ENCODE measurements at regions not wholly inside any gene's neighbourhood (a gene's known extent, or its start where the extent isn't known, plus 50 kb on each side); places are given as distances from the start of the nearest gene placed in this dataset.

- Histone ChIP-seq H3K36me3 (ENCODE audit: control insufficient read depth in 1 of 2, insufficient read depth in 2 of 2, low read length in 2 of 2) (no peaks in the 10 kb centered on the region), H3K9me3 (ENCODE audit: control insufficient read depth in 1 of 2, low read length in 2 of 2) (no peaks in the 10 kb centered on the region), H3K4me3 (ENCODE audit: low read depth in 1 of 2, low read length in 2 of 2) (no peak overlapping the region), H3K4me1 (ENCODE audit: control insufficient read depth in 1 of 2, insufficient read depth in 2 of 2, low read length in 2 of 2) (no peaks in the 10 kb centered on the region), H3K27ac (ENCODE audit: low read depth, low read length) (no peak overlapping the region), H3K9ac (ENCODE audit: low read depth in 1 of 2, low read length in 2 of 2) (no peak overlapping the region), H3K27me3 (ENCODE audit: control insufficient read depth in 1 of 2, insufficient read depth in 2 of 2, low read length in 2 of 2) (no peaks in the 10 kb centered on the region)
Measured at GRCh38 chr22:48691431-48691851, 1136.2 kb downstream of the BRD1 start.

DNA sequence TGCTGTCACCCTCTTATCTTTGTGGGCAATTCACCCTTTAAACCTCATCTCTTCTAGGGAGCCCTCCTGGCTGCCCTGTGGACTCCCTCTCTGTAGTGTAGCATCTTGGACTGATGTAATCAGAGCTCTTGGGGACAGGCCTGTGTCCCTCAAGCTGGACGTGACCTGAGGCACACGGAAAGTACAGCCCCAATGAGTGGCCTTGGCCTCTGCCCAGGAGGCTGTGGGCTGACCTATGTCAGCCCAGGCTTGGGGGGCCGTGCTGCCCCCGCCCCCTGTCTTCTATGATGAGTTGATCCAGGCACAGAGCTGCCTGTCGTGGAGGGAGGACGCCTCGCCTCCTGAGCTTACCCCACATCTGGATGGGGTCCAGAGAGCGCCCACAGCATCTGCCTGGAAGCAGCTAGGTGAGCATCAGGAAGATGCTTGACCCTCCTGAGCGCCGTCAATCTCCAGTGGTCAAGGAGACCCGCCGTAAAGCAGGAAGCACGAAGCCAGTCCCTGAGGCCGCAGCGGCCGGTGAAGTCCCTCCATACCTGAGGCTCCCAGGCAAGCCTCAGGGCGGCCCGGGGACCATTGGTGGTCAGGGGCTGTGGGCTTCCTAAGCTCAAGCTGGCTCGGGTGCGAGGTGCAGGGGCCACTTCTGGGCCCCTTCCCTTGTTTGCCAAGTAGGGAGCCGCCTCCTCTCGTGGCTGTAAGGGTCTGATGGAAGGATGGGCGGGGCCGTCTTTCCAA is 1136.9 kb downstream of the BRD1 start:
- no peaks in the 10 kb centered on the region for H3K27me3 ChIP-seq (ENCODE audit: control insufficient read depth in 1 of 2, insufficient read depth in 2 of 2, low read length in 2 of 2)
- no peak overlapping the region for H3K4me3 ChIP-seq (ENCODE audit: low read depth in 1 of 2, low read length in 2 of 2)
- H3K36me3 ChIP-seq (ENCODE audit: control insufficient read depth in 1 of 2, insufficient read depth in 2 of 2, low read length in 2 of 2), result no peaks in the 10 kb centered on the region
- no peak overlapping the region for H3K27ac ChIP-seq (ENCODE audit: low read depth, low read length)
- H3K9ac ChIP-seq (ENCODE audit: low read depth in 1 of 2, low read length in 2 of 2), result no peak overlapping the region
- no peaks in the 10 kb centered on the region for H3K4me1 ChIP-seq (ENCODE audit: control insufficient read depth in 1 of 2, insufficient read depth in 2 of 2, low read length in 2 of 2)
- no peaks in the 10 kb centered on the region for H3K9me3 ChIP-seq (ENCODE audit: control insufficient read depth in 1 of 2, low read length in 2 of 2)

DNA sequence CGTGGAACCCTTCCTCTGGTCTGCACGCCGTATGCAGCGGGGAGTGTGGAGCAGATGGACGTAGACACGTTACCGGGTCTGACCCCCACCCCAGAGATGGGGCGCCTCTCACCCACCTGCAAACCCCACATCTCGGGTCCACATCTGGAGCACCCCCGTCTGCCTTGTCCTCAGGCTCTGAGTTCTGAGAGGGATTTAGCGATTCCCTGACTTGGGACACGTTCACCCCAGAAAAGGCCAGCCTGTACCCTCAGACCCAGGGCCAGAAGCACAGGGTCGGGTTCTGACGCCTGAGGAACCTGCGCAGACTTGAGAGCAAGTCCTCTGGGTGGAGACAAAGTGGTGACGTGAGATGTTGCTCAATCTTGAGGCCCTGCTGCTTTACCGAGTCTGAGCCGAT is 1138.5 kb downstream of the BRD1 start:
- Histone ChIP-seq H3K27ac (ENCODE audit: low read depth, low read length) (no peak overlapping the region), H3K4me3 (ENCODE audit: low read depth in 1 of 2, low read length in 2 of 2) (no peak overlapping the region), H3K9ac (ENCODE audit: low read depth in 1 of 2, low read length in 2 of 2) (no peak overlapping the region), H3K9me3 (ENCODE audit: control insufficient read depth in 1 of 2, low read length in 2 of 2) (no peaks in the 10 kb centered on the region), H3K36me3 (ENCODE audit: control insufficient read depth in 1 of 2, insufficient read depth in 2 of 2, low read length in 2 of 2) (no peaks in the 10 kb centered on the region), H3K27me3 (ENCODE audit: control insufficient read depth in 1 of 2, insufficient read depth in 2 of 2, low read length in 2 of 2) (no peaks in the 10 kb centered on the region), H3K4me1 (ENCODE audit: control insufficient read depth in 1 of 2, insufficient read depth in 2 of 2, low read length in 2 of 2) (no peaks in the 10 kb centered on the region)

- H3K27me3 ChIP-seq (ENCODE audit: control insufficient read depth in 1 of 2, insufficient read depth in 2 of 2, low read length in 2 of 2), result no peaks in the 10 kb centered on the region
- no peak overlapping the region for H3K4me3 ChIP-seq (ENCODE audit: low read depth in 1 of 2, low read length in 2 of 2)
- no peak overlapping the region for H3K27ac ChIP-seq (ENCODE audit: low read depth, low read length)
- no peak overlapping the region for H3K9ac ChIP-seq (ENCODE audit: low read depth in 1 of 2, low read length in 2 of 2)
- no peaks in the 10 kb centered on the region for H3K36me3 ChIP-seq (ENCODE audit: control insufficient read depth in 1 of 2, insufficient read depth in 2 of 2, low read length in 2 of 2)
- H3K4me1 ChIP-seq (ENCODE audit: control insufficient read depth in 1 of 2, insufficient read depth in 2 of 2, low read length in 2 of 2), result no peaks in the 10 kb centered on the region
- no peaks in the 10 kb centered on the region for H3K9me3 ChIP-seq (ENCODE audit: control insufficient read depth in 1 of 2, low read length in 2 of 2)
Measured at GRCh38 chr22:48688366-48688765, 1139.3 kb downstream of the BRD1 start.

DNA sequence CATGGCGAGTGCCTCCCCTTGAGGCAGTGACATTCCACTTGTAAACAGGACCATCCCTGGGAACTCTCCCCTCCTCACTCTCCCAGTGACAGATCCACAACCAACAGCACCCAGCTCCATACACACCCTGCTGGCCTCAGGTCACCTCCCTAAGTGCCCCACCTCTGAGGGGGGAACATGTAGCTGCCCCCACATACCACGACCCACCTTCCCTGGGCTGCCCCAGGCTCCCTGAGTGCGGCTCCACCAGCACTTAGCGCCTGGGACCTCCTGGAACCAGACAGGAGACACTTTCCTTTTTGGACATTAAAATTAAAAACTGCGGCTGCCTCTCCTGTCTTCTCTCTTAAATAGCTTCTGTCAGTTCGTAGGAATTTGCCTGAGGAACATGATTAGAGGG is 1140.1 kb downstream of the BRD1 start:
- Histone ChIP-seq H3K9ac (ENCODE audit: low read depth in 1 of 2, low read length in 2 of 2) (no peak overlapping the region), H3K4me1 (ENCODE audit: control insufficient read depth in 1 of 2, insufficient read depth in 2 of 2, low read length in 2 of 2) (no peaks in the 10 kb centered on the region), H3K4me3 (ENCODE audit: low read depth in 1 of 2, low read length in 2 of 2) (no peak overlapping the region), H3K27ac (ENCODE audit: low read depth, low read length) (no peak overlapping the region), H3K36me3 (ENCODE audit: control insufficient read depth in 1 of 2, insufficient read depth in 2 of 2, low read length in 2 of 2) (no peaks in the 10 kb centered on the region), H3K27me3 (ENCODE audit: control insufficient read depth in 1 of 2, insufficient read depth in 2 of 2, low read length in 2 of 2) (no peaks in the 10 kb centered on the region), H3K9me3 (ENCODE audit: control insufficient read depth in 1 of 2, low read length in 2 of 2) (no peaks in the 10 kb centered on the region)

DNA sequence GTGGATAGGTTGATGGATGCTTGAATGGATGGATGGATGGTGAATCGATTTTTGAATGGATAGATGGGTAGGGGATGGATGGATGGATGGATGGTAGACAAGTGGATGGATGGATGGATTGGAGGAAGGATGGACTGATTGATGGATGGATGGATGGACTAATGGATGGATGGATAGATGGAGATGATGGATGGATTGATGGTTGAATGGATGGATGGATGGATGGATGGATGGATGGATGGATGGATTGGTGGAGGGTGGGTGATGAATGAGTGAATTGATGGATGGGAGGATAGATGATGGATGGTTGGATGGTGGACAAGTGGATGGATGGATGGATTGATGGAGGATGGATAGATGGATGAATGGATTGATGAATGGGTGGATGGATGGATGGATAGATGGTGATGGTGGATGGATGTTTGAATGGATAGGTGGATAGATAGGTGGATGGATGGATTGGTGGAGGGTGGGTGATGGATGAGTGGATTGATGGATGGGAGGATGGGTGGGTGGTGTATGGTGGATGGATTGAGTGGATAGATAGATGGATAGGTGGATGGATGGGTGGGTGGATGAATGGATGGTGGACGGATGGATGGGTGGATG is 1140.9 kb downstream of the BRD1 start:
- H3K27me3 ChIP-seq (ENCODE audit: control insufficient read depth in 1 of 2, insufficient read depth in 2 of 2, low read length in 2 of 2), result no peaks in the 10 kb centered on the region
- no peaks in the 10 kb centered on the region for H3K36me3 ChIP-seq (ENCODE audit: control insufficient read depth in 1 of 2, insufficient read depth in 2 of 2, low read length in 2 of 2)
- no peaks in the 10 kb centered on the region for H3K9me3 ChIP-seq (ENCODE audit: control insufficient read depth in 1 of 2, low read length in 2 of 2)
- no peaks in the 10 kb centered on the region for H3K4me1 ChIP-seq (ENCODE audit: control insufficient read depth in 1 of 2, insufficient read depth in 2 of 2, low read length in 2 of 2)
- no peak overlapping the region for H3K4me3 ChIP-seq (ENCODE audit: low read depth in 1 of 2, low read length in 2 of 2)
- H3K9ac ChIP-seq (ENCODE audit: low read depth in 1 of 2, low read length in 2 of 2), result no peak overlapping the region
- no peak overlapping the region for H3K27ac ChIP-seq (ENCODE audit: low read depth, low read length)

DNA sequence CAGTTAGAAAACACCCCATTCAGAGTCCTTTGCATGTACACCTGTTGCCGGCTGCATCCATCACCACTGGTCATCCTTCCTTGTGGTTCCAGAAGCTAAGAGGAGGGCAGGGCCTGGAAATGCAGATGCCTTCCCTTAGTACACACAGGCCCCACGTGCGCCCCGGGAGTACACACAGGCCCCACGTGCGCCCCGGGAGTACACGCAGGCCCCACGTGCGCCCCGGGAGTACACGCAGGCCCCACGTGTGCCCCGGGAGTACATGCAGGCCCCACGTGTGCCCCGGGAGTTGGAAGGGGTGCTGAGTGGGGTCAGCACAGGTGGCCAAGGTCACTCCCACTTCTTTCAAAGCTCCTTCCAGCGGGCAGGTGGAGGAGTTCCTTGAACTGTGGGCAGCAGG is 1141.9 kb downstream of the BRD1 start:
- Histone ChIP-seq H3K4me1 (ENCODE audit: control insufficient read depth in 1 of 2, insufficient read depth in 2 of 2, low read length in 2 of 2) (no peaks in the 10 kb centered on the region), H3K36me3 (ENCODE audit: control insufficient read depth in 1 of 2, insufficient read depth in 2 of 2, low read length in 2 of 2) (no peaks in the 10 kb centered on the region)

GRCh38 chr22:48683640-48684039 is 1144.0 kb downstream of the BRD1 start:
- H3K9ac ChIP-seq (ENCODE audit: low read depth in 1 of 2, low read length in 2 of 2), result no peak overlapping the region
- H3K4me1 ChIP-seq (ENCODE audit: control insufficient read depth in 1 of 2, insufficient read depth in 2 of 2, low read length in 2 of 2), result no peaks in the 10 kb centered on the region
- H3K27ac ChIP-seq (ENCODE audit: low read depth, low read length), result no peak overlapping the region

More for the DNA sequence above, 1141.9 kb downstream of the BRD1 start:
- Histone ChIP-seq H3K27me3 (ENCODE audit: control insufficient read depth in 1 of 2, insufficient read depth in 2 of 2, low read length in 2 of 2) (no peaks in the 10 kb centered on the region), H3K9ac (ENCODE audit: low read depth in 1 of 2, low read length in 2 of 2) (no peak overlapping the region), H3K4me3 (ENCODE audit: low read depth in 1 of 2, low read length in 2 of 2) (no peak overlapping the region), H3K9me3 (ENCODE audit: control insufficient read depth in 1 of 2, low read length in 2 of 2) (no peaks in the 10 kb centered on the region), H3K27ac (ENCODE audit: low read depth, low read length) (no peak overlapping the region)

DNA sequence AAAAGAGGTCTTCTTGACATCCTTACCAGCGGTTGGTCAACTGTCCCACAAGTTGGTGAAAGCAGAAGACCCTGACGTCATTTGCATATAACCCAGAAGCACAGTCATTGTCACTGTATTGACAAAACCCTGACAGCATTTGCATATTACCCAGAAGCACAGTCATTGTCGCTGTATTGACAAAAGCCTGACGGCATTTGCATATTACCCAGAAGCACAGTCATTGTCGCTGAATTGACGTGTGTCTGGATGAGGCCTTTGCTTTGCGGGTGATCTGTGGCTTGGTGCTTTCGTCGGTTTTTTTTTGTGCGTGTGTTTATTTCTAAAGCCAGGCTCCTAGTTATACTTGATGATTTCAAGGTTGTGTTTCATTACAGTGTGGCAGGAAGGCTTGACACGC is 1145.2 kb downstream of the BRD1 start:
- no peak overlapping the region for H3K9ac ChIP-seq (ENCODE audit: low read depth in 1 of 2, low read length in 2 of 2)
- no peaks in the 10 kb centered on the region for H3K4me1 ChIP-seq (ENCODE audit: control insufficient read depth in 1 of 2, insufficient read depth in 2 of 2, low read length in 2 of 2)
- H3K27me3 ChIP-seq (ENCODE audit: control insufficient read depth in 1 of 2, insufficient read depth in 2 of 2, low read length in 2 of 2), result no peaks in the 10 kb centered on the region
- no peak overlapping the region for H3K27ac ChIP-seq (ENCODE audit: low read depth, low read length)
- H3K9me3 ChIP-seq (ENCODE audit: control insufficient read depth in 1 of 2, low read length in 2 of 2), result no peaks in the 10 kb centered on the region
- H3K4me3 ChIP-seq (ENCODE audit: low read depth in 1 of 2, low read length in 2 of 2), result no peak overlapping the region
- H3K36me3 ChIP-seq (ENCODE audit: control insufficient read depth in 1 of 2, insufficient read depth in 2 of 2, low read length in 2 of 2), result no peaks in the 10 kb centered on the region

More at GRCh38 chr22:48683640-48684039, 1144.0 kb downstream of the BRD1 start:
- no peak overlapping the region for H3K4me3 ChIP-seq (ENCODE audit: low read depth in 1 of 2, low read length in 2 of 2)
- H3K36me3 ChIP-seq (ENCODE audit: control insufficient read depth in 1 of 2, insufficient read depth in 2 of 2, low read length in 2 of 2), result no peaks in the 10 kb centered on the region
- no peaks in the 10 kb centered on the region for H3K27me3 ChIP-seq (ENCODE audit: control insufficient read depth in 1 of 2, insufficient read depth in 2 of 2, low read length in 2 of 2)
- no peaks in the 10 kb centered on the region for H3K9me3 ChIP-seq (ENCODE audit: control insufficient read depth in 1 of 2, low read length in 2 of 2)

DNA sequence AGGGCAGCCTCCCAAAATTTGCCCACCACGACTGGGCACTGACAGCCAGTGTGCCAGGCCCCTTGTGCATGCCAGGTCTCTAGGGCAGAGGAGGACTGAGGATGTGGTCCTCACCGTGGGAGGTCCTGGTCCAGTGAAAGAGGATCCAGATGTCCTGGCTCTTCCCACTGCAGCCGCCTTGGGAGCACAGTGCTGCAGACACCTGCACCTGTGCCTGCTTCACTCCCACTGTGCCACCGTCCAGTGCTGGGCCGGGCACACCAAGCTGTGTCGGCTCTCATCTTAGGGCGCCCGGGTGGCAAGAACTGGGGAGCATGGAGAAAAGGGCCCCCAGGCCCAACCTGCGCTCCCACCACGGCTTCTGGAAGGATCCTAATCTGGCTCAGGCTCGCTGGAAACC is 1147.1 kb downstream of the BRD1 start:
- H3K9ac ChIP-seq (ENCODE audit: low read depth in 1 of 2, low read length in 2 of 2), result no peak overlapping the region
- no peaks in the 10 kb centered on the region for H3K27me3 ChIP-seq (ENCODE audit: control insufficient read depth in 1 of 2, insufficient read depth in 2 of 2, low read length in 2 of 2)
- no peaks in the 10 kb centered on the region for H3K36me3 ChIP-seq (ENCODE audit: control insufficient read depth in 1 of 2, insufficient read depth in 2 of 2, low read length in 2 of 2)

More for the DNA sequence above, 1147.1 kb downstream of the BRD1 start:
- Histone ChIP-seq H3K4me1 (ENCODE audit: control insufficient read depth in 1 of 2, insufficient read depth in 2 of 2, low read length in 2 of 2) (no peaks in the 10 kb centered on the region), H3K9me3 (ENCODE audit: control insufficient read depth in 1 of 2, low read length in 2 of 2) (no peaks in the 10 kb centered on the region), H3K27ac (ENCODE audit: low read depth, low read length) (no peak overlapping the region), H3K4me3 (ENCODE audit: low read depth in 1 of 2, low read length in 2 of 2) (no peak overlapping the region)

Measured in duodenal mucosa (tissue), 2 donors.